GM18861 (cell line): ENCODE measurements at regions not wholly inside any gene's neighbourhood (a gene's known extent, or its start where the extent isn't known, plus 50 kb on each side); places are given as distances from the start of the nearest gene placed in this dataset.

Experiments used
- ATAC-seq: cut with Tn5 transposase; IDR thresholded peaks from one replicate; pipeline ENCODE4 v1.9.1; 2021; ENCODE audit not compliant: unreplicated experiment

- ATAC-seq: no peak
These were observed 82.0 kb upstream of the PAK5 start for GRCh38 chr20:9920866-9921265.

- peak; percentile 93 for ATAC-seq
These were observed 80.6 kb upstream of the PAK5 start for GRCh38 chr20:9919271-9920014.

DNA sequence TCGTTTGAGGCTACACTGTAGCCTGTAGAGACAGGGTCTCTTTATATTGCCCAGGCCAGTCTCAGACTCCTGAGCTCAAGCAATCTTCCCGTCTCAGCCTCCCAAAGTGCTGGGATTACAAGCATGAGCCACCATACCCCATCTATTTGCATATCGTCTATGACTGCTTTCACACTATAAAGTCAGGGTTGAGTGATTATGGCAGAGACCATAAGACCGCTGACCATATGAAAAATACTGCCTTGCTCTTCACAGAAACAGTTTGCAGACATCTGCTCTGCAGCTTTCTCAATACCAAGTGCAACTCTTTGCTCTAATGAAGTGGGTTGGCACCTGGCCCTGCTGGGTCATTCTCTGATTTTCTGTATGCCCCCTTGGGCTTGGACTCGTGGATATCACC lies 79.5 kb upstream of the PAK5 start:
- peak; percentile 33 for ATAC-seq

- no peak for ATAC-seq
These were observed 77.9 kb upstream of the PAK5 start for GRCh38 chr20:9916761-9917160.

DNA sequence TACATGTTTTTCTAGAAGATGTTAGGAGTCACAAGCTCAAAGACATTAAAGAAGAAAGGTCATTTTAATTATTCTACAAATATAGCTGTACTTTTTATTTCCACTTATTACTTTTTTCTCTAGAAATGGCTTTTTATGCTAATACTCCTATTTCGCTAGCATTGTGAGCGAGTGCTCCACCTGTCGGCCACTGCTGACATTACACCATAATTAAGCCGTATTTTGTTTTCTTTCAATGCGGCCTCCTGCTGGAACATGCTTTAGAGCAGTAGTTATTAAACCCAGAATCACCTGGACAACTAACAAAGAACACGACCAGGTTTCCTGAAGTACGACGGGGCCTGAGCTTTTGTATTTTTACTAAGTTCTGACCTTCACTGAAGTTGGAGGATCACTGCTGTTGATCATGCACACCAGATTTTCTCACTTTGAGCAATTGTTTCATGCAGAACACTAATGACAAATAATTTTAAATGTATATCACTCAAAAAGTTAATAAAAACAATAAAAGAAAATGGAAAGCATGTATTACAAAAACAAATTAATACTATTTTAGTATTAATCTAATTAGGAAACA lies 74.1 kb upstream of the PAK5 start:
- no peak for ATAC-seq

DNA sequence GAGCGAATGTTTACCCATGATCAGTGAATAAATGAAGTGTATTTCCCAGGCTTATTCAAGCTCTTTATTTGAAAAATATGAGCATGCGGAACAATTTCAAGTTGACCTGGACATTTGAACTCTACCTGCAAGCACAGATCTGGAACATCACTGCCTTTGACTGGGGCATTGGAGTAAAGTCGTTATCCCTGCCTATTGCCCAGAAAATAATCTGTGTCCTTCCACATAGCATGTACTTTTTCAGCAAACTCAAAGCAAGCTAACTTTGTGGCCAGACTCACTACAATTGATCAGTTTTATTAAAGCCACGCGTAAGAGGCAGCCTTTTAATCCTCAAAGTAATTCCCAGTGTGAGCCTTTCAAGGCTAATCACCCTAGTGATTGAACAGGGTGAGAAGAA lies 73.4 kb upstream of the PAK5 start:
- no peak for ATAC-seq

GRCh38 chr20:9911519-9911918 lies 72.6 kb upstream of the PAK5 start:
- ATAC-seq: no peak

DNA sequence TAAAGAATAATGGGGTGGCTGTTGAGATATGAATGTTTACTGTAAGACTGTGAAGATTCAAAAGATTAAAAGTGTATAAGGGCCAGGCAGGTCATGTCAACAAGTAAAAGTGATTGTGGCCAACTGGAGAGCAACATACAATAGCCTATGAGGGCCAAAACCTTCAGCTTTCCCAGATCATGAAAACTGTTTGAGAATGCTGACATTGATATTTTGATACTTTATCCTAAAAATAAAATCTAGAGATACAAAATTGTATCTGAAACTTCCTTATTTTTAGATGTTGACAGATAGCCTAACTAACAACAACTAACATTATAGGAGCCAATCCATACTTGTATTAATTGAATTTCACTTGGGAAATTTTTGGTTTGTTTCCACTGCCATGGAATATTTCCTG lies 70.3 kb upstream of the PAK5 start:
- ATAC-seq: no peak

DNA sequence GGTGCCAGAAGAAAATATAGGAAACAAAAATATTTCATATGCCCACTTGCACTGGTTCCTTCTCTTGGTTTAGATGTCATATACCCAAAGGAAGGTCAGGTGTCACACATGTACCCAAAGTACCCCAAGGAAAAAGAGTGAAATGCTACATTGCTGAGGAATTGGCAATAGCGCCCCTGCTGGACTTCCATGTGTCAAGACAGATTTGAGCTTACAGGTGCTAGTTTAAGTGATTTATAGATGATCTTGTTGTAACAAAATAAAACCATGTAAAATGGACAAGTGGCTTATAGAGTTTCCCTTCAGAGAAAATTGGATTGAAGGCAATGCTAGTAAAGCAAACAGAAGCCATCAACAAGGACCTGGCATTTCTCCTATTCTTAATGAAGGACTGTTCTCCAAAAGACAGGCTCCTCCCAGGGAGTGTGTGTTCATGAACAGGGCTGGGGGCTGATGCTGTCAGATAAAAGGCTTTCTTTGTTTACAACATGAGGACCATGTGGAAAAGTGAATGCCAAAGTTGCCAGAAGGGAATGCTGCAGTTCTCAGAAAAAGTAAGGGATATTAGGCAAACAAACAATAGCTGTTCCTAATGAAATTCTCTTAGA lies 64.3 kb upstream of the PAK5 start:
- ATAC-seq: peak; percentile 69

- ATAC-seq: peak; percentile 68
These were observed 50.5 kb upstream of the PAK5 start for GRCh38 chr20:9889270-9889981.
